ENCODE measurements at regions not wholly inside any gene's neighbourhood (a gene's known extent, or its start where the extent isn't known, plus 50 kb on each side); places are given as distances from the start of the nearest gene placed in this dataset.

GRCh38 chrX:88603237-88603636, 143.8 kb upstream of the CPXCR1 start:
- no peak for TF ChIP-seq CTCF (IDR thresholded peaks at IDR 0.05)
- TF ChIP-seq SIN3A (IDR thresholded peaks at IDR 0.05; ENCODE audit: borderline replicate concordance, insufficient read depth, low read depth, low read length) = no peak
